Inflammatory macrophage treated with lipopolysaccharide for 1 hour (primary cell): ENCODE measurements at regions not wholly inside any gene's neighbourhood (a gene's known extent, or its start where the extent isn't known, plus 50 kb on each side); places are given as distances from the start of the nearest gene placed in this dataset.

ENCODE experiments used
- DNase-seq, 2 donors: peaks; one replicate each; pipeline ENCODE4 v3.0.0-alpha.2; 2020 to 2022

GRCh38 chr6:165814679-165815078 lies 151.6 kb upstream of the PDE10A start:
- DNase-seq: no peak

DNA sequence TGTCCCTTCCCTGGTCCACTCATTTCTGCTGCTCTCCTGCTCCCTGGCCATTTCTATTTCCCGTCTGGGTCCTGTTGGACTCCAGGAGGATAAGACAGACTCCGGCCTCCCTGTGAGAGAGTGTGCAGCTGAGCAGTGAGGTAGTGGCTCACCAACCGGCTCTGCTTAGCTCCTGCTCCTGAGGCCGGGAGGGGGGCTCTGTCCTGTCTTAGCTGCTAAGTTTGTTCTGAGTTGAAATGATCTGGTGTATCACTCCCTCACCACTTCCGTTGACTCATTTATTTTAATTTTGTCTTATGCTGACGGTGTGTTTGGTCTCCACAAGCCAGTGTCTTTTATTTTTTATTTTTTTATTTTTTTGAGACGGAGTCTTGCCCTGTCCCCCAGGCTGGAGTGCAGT lies 148.5 kb upstream of the PDE10A start:
- DNase-seq: no peak

DNA sequence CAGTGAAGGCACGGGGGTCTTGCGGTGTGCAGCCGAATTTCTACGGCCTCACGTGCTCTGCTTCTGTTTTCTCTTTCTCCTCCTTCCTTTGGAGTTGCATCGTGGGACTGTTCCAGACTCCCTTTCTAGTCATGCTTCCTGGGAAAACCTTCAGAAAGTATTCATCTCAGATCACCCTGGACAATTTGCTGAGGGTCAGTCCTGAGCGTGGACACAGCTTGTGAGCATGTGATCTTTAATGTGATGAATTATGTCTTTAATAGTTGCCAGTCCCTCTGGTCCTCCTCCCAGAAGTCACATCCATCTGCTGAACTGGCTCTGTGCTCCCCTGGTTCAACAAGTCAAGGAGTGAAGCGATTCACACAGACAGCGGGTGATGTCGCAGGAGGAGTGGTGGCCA lies 145.0 kb upstream of the PDE10A start:
- DNase-seq: no peak

DNA sequence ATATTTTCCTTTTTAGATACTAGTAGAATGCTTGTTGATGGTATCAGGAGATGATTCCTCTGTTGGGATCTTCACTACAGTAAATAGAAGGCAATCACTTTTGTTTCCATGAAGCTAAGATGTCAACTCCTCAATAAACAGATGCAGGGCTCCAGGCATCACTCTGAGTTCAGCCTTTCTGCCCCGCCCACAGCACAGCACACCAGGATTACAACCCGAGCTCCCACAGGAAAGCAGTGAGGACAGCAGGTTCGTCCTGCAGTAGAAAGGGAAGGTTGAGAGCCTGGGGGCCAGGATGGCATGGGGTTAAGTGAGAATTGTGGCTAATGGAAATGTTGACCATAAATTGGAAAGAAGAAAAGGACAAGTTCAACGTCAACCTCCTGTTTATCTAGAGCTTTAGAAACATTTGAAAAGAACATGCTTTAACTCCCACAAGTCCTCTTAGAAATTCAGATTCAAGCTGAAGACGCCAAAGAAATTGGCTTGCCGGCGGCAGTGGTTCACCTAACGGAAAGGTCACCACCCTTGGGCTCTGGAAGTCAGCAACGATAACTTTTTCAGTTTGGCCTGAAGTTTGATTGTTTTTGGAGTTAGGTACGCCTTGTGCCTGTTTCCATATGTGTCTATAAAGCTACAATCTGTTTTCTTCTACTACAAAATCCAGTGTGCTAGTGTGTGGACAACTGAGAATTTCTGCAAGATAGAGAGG lies 144.4 kb upstream of the PDE10A start:
- DNase-seq: no peak

DNA sequence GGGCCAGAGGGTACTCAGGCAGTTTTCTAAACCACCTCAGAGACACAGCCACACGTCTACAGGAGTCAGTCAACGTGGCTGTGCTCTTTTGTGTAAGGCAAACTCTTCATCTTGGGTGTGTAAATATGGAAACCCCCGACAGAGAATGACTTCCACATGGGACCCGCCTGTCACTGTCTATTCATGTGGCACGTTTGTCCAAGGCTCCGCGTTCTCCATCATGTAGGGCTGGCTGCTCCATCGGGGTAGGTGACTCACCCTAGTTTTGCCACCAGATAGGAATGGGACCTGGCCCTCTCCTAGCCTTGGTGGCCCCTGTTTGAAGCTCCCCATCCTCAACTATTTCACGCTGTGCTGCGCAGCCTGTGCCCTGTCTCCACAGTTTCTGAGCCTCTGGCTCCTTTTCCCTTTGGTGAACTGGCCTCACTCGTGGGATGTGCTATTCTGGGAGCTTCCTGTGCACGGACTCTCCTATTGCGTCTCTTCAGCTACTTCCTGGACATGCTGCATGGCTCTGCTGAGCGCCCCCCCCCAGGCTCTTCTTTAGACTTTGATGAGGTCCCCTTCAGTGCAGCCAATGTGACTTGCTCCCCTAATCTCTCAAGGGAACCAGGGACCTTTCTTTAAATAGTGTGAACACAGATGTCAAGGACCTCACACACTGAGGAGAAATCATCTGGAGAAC lies 143.2 kb upstream of the PDE10A start:
- no peak for DNase-seq

- DNase-seq: no peak
These were observed 142.6 kb upstream of the PDE10A start for GRCh38 chr6:165805636-165806035.

- DNase-seq: no peak
These were observed 142.1 kb upstream of the PDE10A start for GRCh38 chr6:165805067-165805555.

DNA sequence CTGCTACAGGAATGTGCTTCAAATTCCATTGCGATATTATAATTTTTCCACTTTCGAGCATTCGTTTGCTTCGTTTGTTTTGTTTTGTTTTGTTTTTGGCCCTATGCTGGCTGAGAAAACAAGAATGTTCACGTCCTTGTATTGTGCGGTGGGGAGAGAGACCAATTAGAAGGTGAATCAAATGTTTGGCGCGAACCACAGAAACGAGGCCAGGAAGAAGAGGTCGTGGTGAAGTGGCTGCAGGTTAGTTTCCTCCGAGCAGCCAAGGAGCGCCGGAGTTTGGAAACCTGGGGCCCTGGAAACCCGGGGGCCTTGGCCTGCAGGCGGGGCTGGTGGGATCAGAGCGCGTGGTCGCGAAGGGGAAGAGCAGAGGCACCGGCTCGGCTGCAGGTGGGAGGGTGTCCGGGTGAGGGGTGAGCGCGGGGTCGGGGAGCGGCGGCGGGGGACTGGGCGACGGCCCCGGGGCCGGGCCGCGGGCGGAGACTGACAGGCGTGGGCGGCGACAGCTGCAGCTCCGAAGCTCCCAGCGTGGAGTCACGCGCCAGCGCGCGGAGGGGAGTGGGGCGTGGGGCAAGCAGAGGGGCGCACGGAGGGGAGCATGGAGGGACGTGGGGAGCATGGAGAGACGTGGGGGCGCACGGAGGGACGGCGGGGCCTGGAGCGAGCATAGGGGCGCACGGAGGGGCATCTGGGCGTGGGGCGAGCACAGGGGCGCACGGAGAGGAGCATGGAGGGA lies 141.5 kb upstream of the PDE10A start:
- DNase-seq: no peak

- no peak for DNase-seq
These were observed 137.3 kb upstream of the PDE10A start for GRCh38 chr6:165800337-165800736.

DNA sequence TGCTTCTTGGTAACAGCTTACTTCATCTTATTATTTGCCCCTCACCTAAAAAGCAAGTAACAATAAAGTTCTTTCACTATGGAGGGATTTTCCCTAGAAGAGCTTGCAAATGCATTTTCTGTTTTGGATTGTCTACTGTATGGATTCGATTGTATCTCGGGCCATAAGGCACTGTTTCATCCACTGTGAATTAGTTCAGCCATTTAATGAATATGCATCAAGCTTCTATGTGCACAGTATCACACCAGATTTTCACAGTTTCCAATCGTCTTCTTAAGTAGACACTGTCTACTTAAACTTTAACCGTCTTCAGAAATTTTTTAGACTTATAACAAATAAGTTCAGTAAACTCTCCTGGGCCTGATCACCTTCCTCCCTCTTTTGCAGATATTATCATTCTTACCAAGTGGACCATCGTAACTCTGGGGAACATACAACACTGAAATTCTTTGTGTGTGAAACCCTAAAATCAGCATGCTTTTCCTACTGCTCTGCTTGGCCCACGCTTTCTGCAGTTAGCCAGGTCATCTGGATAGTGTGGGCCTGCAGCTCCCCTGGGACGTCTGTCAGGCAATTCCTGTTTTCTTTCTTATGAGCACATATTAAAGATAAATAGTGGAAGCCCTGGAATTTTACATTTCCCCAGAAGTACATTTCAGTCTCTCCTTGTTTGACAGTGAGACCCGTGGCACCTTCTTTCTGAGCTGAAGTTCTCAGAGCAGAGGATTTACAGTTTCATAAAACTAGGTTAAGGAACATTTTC lies 136.5 kb upstream of the PDE10A start:
- no peak for DNase-seq

DNA sequence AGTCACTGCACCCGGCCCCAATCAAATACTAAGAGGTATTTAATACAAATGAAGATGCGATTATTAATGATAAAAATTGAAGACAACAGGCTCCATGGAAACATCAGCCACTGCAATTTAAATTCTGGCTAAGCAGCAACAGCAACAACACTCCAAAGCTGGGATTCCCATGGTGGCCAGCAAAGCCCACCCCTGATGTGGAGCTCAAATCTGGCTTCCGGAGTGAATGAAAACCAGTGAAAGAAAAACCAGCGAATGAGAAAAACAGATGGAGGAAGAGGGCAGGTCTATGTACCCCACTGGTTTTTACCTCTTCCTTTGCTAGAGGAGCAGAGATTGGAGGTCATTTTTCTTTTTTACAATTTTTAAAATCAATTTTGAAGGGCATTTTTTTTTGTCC lies 135.9 kb upstream of the PDE10A start:
- no peak for DNase-seq

GRCh38 chr6:165794179-165794601 lies 131.1 kb upstream of the PDE10A start:
- DNase-seq: no peak

DNA sequence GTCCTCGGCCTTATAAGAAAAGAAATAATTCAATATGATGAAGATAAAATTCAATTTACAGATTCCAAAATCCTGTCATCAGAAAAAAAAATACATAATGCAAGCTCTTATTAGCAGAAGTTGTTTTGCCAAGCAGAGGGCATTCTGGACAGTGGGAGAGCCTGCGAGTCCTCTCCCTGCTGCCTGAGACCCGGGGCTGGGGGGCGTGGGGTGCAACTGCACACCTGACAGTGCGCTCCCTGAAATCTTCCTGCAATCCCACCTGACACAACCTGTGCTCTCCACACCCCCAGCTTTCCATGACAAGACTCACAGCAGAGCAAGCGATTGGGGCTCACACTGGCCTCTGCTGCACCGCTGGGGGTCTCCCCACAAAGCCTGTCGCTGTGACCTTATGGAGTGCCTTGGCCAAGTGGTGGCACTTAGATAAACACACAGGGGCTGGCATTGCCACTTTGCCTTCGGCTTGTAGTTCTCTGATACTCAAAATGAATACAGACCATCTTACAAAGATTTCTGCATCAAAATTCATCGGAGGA lies 130.3 kb upstream of the PDE10A start:
- DNase-seq: no peak

GRCh38 chr6:165791876-165792437 lies 128.9 kb upstream of the PDE10A start:
- no peak for DNase-seq

GRCh38 chr6:165791306-165791705 lies 128.3 kb upstream of the PDE10A start:
- DNase-seq: no peak

GRCh38 chr6:165782812-165783211 lies 119.8 kb upstream of the PDE10A start:
- DNase-seq: no peak

- no peak for DNase-seq
These were observed 119.1 kb upstream of the PDE10A start for GRCh38 chr6:165782134-165782533.

- no peak for DNase-seq
These were observed 114.6 kb upstream of the PDE10A start for GRCh38 chr6:165777680-165778079.

- no peak for DNase-seq
These were observed 113.7 kb upstream of the PDE10A start for GRCh38 chr6:165776691-165777090.

- DNase-seq: no peak
These were observed 112.7 kb upstream of the PDE10A start for GRCh38 chr6:165775721-165776120.

DNA sequence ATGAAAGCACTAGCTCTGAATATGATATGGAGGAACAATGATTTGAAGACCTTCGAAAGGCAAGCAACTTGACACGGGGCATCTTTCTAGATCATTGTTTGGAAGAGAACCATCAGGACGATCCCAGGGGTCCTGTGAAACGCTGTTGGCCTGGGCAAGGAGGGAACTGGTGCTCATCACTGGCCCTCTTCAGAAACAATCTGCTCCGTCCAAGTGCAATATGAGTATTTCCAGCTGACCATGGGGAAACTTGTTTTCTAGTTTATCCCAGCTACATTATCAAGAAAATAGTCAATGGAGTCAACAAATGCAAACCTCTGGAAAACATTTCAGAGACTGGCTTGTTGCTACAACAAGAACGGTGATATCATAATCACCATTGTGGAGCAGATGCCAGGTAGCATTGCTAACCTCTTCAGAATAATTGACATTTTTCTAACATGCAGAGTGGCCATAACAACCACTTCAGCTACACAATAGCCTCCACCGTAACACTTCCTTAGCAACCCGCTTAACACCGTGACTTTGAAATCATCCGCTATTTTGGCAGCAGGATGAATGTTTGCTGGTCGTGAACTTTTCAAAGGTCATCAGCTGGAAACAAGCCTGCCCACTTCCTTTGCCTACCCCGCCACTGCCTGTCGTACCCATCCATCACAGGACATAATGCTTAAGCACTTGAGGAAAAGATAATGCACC lies 112.0 kb upstream of the PDE10A start:
- no peak for DNase-seq
